OCI-LY3 (cell line): ENCODE measurements at regions not wholly inside any gene's neighbourhood (a gene's known extent, or its start where the extent isn't known, plus 50 kb on each side); places are given as distances from the start of the nearest gene placed in this dataset.

Experiments used
- EZH2phosphoT487 ChIP-seq: fragments of 200-600 bp; shearing (Covaris generic); IDR thresholded peaks from 2 replicates; pipeline ENCODE4 v1.6.1; 2018; ENCODE audit warnings: antibody characterized with exemption, mixed run types, low read depth
- TF ChIP-seq, protein P1 (sequence below): fragments of 200-600, 300-600 bp; sonication (generic); IDR thresholded peaks from 2 replicates; pipeline ENCODE4 v1.5.1; 2014; ENCODE audit warnings: antibody characterized with exemption, low read length, low read depth

GRCh38 chr3:66722675-66723074 is 221.9 kb upstream of the LRIG1 start:
- TF ChIP-seq, protein P1, sequence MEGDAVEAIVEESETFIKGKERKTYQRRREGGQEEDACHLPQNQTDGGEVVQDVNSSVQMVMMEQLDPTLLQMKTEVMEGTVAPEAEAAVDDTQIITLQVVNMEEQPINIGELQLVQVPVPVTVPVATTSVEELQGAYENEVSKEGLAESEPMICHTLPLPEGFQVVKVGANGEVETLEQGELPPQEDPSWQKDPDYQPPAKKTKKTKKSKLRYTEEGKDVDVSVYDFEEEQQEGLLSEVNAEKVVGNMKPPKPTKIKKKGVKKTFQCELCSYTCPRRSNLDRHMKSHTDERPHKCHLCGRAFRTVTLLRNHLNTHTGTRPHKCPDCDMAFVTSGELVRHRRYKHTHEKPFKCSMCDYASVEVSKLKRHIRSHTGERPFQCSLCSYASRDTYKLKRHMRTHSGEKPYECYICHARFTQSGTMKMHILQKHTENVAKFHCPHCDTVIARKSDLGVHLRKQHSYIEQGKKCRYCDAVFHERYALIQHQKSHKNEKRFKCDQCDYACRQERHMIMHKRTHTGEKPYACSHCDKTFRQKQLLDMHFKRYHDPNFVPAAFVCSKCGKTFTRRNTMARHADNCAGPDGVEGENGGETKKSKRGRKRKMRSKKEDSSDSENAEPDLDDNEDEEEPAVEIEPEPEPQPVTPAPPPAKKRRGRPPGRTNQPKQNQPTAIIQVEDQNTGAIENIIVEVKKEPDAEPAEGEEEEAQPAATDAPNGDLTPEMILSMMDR, result no peak
- TF ChIP-seq EZH2phosphoT487, result no peak
